ENCODE measurements at regions not wholly inside any gene's neighbourhood (a gene's known extent, or its start where the extent isn't known, plus 50 kb on each side); places are given as distances from the start of the nearest gene placed in this dataset.
"Not testable (repeated sequence)": the region's sequence is repeated elsewhere in the genome, so short reads cannot be mapped to it uniquely, and the experiment has no call there.

DNA sequence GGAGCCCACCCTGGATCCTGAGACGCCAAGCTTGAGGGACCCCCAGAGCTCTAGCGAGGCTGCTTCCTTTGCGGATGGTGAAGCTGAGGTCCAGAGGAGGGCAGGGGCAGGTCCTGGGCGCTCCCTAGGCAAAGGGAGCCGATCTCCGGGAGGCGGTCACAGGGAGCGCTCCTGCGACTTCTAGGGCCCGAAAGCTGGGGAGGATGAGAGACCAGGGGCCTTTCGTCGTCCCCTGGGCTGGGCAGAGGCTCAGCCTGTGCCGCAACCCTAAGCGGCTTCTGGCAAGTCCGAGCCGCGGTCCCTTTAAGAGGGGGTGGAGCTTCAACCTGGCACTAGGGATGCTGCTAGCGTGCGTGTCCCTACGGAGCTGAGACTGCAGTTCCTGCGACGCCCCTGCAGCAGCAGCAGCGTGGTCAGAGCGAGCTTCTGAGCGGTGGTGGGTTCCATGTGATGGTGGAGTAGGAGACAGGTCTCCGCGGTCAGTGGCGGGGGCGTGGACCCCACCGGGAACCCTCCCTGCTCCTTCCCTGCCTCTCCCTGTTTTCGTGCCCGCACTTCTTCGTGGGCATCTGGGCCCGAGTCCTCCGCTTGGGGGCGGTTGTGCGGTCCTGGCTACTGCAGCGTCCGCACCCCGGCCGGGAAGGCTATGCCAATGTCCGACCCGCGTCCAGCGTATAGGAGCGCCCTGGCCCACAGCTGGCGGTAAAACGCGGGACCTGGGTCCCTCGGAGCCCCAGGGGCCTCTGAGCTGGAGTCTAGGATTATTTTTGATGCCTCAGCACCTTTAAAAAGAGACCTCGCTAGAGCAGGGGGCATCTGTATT, 154.6 kb downstream of the CCDC74A start:
- TF ChIP-seq, protein P1, sequence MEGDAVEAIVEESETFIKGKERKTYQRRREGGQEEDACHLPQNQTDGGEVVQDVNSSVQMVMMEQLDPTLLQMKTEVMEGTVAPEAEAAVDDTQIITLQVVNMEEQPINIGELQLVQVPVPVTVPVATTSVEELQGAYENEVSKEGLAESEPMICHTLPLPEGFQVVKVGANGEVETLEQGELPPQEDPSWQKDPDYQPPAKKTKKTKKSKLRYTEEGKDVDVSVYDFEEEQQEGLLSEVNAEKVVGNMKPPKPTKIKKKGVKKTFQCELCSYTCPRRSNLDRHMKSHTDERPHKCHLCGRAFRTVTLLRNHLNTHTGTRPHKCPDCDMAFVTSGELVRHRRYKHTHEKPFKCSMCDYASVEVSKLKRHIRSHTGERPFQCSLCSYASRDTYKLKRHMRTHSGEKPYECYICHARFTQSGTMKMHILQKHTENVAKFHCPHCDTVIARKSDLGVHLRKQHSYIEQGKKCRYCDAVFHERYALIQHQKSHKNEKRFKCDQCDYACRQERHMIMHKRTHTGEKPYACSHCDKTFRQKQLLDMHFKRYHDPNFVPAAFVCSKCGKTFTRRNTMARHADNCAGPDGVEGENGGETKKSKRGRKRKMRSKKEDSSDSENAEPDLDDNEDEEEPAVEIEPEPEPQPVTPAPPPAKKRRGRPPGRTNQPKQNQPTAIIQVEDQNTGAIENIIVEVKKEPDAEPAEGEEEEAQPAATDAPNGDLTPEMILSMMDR (IDR thresholded peaks at IDR 0.05; ENCODE audit: unreplicated experiment) = no peak
- Mint-ChIP-seq H3K36me3 (ENCODE audit: low read depth, unreplicated experiment) (peaks cover 3% of the 10 kb centered on the region), H3K4me1 (ENCODE audit: unreplicated experiment) (peaks cover 6% of the 10 kb centered on the region), H3K9me3 (ENCODE audit: unreplicated experiment) (no peaks in the 10 kb centered on the region), H3K27ac (ENCODE audit: unreplicated experiment) (no peak overlapping the region), H3K4me3 (ENCODE audit: unreplicated experiment) (peak overlapping the region; percentile 91), H3K27me3 (ENCODE audit: unreplicated experiment) (peaks cover 3% of the 10 kb centered on the region)
- peak; percentile 65 for DNase-seq (ENCODE audit: low spot score)

DNA sequence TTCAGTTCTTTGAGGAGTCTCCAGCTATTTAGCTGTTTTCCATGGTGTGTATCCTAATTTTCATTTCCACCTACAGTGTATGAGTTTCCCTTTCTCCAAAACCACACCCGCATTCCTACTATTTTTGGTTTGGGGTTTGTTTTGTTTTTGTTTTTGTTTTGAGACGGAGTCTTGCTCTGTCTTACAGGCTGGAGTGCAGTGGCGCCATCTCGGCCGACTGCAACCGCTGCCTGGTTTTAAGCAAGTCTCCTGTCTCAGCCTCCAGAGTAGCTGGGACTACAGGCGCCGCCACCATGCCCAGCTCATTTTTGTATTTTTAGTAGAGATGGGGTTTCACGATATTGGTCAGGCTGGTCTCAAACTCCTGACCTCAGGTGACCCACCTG, 155.2 kb downstream of the CCDC74A start:
- H3K27ac Mint-ChIP-seq (ENCODE audit: unreplicated experiment); DNase-seq (ENCODE audit: low spot score); H3K4me1 Mint-ChIP-seq (ENCODE audit: unreplicated experiment); H3K27me3 Mint-ChIP-seq (ENCODE audit: unreplicated experiment); H3K36me3 Mint-ChIP-seq (ENCODE audit: low read depth, unreplicated experiment); H3K9me3 Mint-ChIP-seq (ENCODE audit: unreplicated experiment): not testable (repeated sequence)
- peak overlapping the region; percentile 91 for H3K4me3 Mint-ChIP-seq (ENCODE audit: unreplicated experiment)

DNA sequence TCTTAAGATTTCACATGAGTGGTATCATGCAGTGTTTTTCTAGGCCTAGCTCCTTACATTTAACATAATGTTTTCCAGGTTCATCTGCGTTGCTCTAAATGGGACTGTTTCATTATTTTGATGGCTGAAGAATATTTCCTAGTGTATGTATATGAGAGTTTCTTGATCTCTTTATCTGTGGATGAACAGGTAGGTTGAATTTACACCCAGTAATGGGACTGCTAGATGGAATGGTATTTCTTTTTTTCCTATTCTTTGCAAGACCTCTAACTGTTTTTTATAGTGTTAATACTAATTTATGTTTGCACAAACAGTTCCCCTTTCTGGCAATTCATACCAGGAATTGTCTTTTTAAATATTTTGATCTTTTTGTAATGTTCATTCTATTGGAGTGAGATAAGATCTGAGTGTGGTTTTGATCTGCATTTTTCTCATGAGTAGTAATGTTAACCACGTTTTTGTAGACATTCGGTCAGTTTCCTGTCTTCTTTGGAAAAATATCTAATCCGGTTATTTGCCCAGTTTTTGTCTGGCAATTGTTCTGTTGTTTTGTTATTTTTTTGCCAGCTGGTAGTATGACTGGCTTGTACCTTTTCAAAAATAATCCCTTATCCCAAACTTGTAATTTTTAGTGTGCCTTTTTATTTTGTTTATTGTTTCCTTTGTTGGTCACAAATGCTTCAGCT, 157.1 kb downstream of the CCDC74A start:
- H3K27me3 Mint-ChIP-seq (ENCODE audit: unreplicated experiment); H3K27ac Mint-ChIP-seq (ENCODE audit: unreplicated experiment); H3K4me3 Mint-ChIP-seq (ENCODE audit: unreplicated experiment); H3K9me3 Mint-ChIP-seq (ENCODE audit: unreplicated experiment); H3K4me1 Mint-ChIP-seq (ENCODE audit: unreplicated experiment); H3K36me3 Mint-ChIP-seq (ENCODE audit: low read depth, unreplicated experiment); DNase-seq (ENCODE audit: low spot score): not testable (repeated sequence)

DNA sequence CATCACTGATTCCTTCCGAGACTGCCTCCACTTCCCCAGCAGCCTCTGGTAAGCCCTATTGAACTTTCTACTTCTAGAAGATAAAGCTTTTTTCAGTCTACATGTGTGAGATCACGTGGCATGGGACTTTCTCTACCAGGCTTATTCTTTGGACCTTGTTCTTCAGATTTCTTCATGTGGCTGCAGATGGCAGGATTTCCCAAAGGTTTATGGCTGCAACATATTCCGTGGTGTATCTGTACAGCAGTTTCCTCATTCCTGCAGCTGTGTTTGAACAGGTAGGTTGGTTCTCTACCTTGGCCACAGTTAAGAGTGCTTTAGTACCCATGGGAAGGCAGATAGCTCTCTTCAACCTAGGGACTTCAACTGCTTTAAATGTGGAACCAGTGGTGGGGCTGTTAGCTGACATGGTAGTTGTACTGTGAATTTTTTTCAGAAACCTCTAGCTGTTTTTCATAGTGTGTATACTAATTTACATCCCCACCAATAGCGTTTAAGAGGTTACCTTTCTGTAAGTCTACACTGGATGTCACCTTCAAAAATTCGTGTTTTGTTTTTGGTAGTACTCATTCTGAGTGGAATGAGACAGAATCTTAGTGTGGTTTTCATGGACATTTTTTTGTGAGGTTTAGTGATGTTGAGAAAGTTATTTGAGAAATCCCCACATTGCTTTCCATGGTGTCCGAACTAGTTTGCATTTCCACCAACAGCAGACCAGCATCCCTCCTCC, 158.6 kb downstream of the CCDC74A start:
- H3K27ac Mint-ChIP-seq (ENCODE audit: unreplicated experiment) = not testable (repeated sequence)

DNA sequence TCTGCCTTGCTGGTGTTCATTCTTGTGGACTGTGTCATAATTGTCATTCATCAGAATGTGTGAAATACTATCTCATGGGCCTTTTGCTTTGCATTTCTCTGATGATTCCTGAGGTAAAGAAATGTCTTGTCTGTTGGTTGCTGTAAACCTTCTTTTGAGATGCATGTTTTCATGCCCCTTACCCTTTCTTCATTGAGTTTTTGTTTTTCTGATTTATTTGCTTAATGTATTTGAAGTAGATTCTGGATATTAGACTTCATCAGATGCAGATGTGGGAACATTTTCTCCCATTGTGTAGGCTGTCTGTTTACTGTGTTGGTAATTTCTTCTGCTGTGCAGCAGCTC, 159.2 kb downstream of the CCDC74A start:
- not testable (repeated sequence) for DNase-seq (ENCODE audit: low spot score); H3K9me3 Mint-ChIP-seq (ENCODE audit: unreplicated experiment); H3K4me3 Mint-ChIP-seq (ENCODE audit: unreplicated experiment); H3K4me1 Mint-ChIP-seq (ENCODE audit: unreplicated experiment); H3K27ac Mint-ChIP-seq (ENCODE audit: unreplicated experiment)
- H3K27me3 Mint-ChIP-seq (ENCODE audit: unreplicated experiment) = peaks cover 13% of the 10 kb centered on the region
- H3K36me3 Mint-ChIP-seq (ENCODE audit: low read depth, unreplicated experiment) = peaks cover 29% of the 10 kb centered on the region

More for the DNA sequence above, 158.6 kb downstream of the CCDC74A start:
- not testable (repeated sequence) for DNase-seq (ENCODE audit: low spot score); H3K4me1 Mint-ChIP-seq (ENCODE audit: unreplicated experiment); H3K9me3 Mint-ChIP-seq (ENCODE audit: unreplicated experiment); H3K4me3 Mint-ChIP-seq (ENCODE audit: unreplicated experiment)
- H3K27me3 Mint-ChIP-seq (ENCODE audit: unreplicated experiment) = peaks cover 13% of the 10 kb centered on the region
- H3K36me3 Mint-ChIP-seq (ENCODE audit: low read depth, unreplicated experiment) = peaks cover 24% of the 10 kb centered on the region

DNA sequence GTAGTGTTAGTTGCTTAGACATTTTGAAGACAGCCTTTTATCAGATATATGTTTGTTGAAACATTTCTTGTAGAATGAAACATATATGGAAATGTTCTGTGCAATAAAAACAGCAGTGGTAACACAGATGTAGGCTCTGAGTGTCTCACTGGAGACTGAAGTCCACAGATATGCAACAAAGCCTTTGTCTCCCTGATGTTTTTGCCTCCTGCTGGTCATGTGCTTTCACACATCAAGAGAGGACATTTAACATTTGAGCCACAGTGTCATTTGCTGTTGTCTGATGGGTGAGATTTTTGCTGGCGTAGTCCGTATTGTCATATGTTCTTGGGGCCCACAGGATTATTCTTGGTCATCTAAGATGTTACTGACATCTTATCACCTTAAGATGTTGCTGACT, 161.4 kb downstream of the CCDC74A start:
- H3K4me3 Mint-ChIP-seq (ENCODE audit: unreplicated experiment); H3K4me1 Mint-ChIP-seq (ENCODE audit: unreplicated experiment); H3K9me3 Mint-ChIP-seq (ENCODE audit: unreplicated experiment); DNase-seq (ENCODE audit: low spot score); H3K27ac Mint-ChIP-seq (ENCODE audit: unreplicated experiment): not testable (repeated sequence)
- peaks cover 13% of the 10 kb centered on the region for H3K27me3 Mint-ChIP-seq (ENCODE audit: unreplicated experiment)
- peaks cover 41% of the 10 kb centered on the region for H3K36me3 Mint-ChIP-seq (ENCODE audit: low read depth, unreplicated experiment)

DNA sequence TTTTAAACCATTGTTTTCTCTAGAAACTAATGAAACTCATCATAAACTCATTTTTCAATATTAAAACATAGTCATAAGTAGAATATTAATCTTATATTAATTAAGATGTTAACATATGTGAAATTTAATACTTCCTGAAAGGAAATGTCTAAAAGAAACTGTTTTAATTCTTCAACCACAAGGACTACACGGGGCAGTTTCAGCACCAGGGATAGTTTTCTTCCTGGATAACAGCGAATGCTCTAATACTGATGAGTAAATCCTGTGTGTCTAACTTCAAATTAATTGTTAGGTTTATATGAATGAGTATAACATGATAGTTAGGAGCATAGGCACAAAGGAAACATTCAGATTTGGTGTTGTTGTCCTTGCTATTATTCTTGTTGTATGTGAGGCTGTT, 183.6 kb downstream of the CCDC74A start:
- H3K27ac Mint-ChIP-seq (ENCODE audit: unreplicated experiment); H3K27me3 Mint-ChIP-seq (ENCODE audit: unreplicated experiment); DNase-seq (ENCODE audit: low spot score); H3K9me3 Mint-ChIP-seq (ENCODE audit: unreplicated experiment); H3K4me3 Mint-ChIP-seq (ENCODE audit: unreplicated experiment); H3K4me1 Mint-ChIP-seq (ENCODE audit: unreplicated experiment); H3K36me3 Mint-ChIP-seq (ENCODE audit: low read depth, unreplicated experiment): not testable (repeated sequence)

DNA sequence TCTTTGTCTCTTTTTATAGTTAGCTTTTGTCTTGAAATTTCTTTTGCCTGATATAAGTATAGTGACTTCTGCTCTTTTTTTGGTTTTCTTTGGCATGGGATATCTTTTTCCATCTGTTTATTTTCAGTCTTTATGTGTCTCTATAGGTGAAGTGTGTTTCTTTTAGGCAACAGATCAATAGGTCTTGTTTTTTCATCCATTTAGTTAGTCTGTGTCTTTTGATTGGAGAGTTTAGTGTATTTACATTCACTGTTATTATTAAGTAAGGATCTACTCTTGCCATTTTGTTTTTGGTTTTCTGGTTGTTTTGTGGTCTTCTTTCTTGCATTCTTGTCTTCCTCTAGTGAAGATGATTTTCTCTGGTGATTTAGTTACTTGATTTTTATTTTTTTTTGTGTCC, 190.2 kb downstream of the CCDC74A start:
- not testable (repeated sequence) for H3K4me3 Mint-ChIP-seq (ENCODE audit: unreplicated experiment); H3K36me3 Mint-ChIP-seq (ENCODE audit: low read depth, unreplicated experiment); H3K9me3 Mint-ChIP-seq (ENCODE audit: unreplicated experiment); DNase-seq (ENCODE audit: low spot score); H3K27ac Mint-ChIP-seq (ENCODE audit: unreplicated experiment); H3K4me1 Mint-ChIP-seq (ENCODE audit: unreplicated experiment); H3K27me3 Mint-ChIP-seq (ENCODE audit: unreplicated experiment)

DNA sequence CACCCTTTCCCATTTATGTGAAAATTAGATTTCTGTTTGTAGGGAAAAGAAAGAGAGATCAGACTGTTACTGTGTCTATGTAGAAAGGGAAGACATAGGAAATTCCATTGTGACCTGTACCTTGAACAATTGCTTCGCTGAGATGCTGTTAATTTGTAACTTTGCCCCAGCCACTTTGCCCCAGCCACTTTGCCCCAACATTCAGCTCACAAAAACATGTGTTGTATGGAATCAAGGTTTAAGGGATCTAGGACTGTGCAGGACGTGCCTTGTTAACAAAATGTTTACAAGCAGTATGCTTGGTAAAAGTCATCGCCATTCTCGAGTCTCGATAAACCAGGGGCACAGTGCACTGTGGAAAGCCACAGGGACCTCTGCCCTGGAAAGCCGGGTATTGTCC, 193.5 kb downstream of the CCDC74A start:
- not testable (repeated sequence) for H3K36me3 Mint-ChIP-seq (ENCODE audit: low read depth, unreplicated experiment); H3K9me3 Mint-ChIP-seq (ENCODE audit: unreplicated experiment)

DNA sequence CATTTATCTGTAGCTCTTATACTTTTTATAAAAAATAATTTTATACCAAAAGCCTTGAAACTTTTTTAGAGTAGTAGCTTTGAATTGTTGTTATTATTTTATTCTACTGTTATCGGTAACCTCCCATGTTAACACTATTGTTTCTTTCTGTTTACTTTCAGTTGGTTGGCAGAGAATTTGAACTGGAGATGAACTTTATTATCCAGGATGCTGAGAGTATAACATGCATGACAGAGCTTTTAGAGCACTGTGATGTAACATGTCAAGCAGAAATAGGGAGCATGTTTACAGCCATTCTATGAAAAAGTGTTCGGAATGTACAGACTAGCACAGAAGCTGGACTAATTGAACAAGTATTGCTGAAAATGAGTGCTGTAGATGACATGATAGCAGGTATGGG, 194.6 kb downstream of the CCDC74A start:
- not testable (repeated sequence) for H3K4me1 Mint-ChIP-seq (ENCODE audit: unreplicated experiment); DNase-seq (ENCODE audit: low spot score); H3K4me3 Mint-ChIP-seq (ENCODE audit: unreplicated experiment); H3K27me3 Mint-ChIP-seq (ENCODE audit: unreplicated experiment); H3K36me3 Mint-ChIP-seq (ENCODE audit: low read depth, unreplicated experiment); H3K27ac Mint-ChIP-seq (ENCODE audit: unreplicated experiment); H3K9me3 Mint-ChIP-seq (ENCODE audit: unreplicated experiment)

More for the DNA sequence above, 193.5 kb downstream of the CCDC74A start:
- H3K4me1 Mint-ChIP-seq (ENCODE audit: unreplicated experiment); DNase-seq (ENCODE audit: low spot score); H3K4me3 Mint-ChIP-seq (ENCODE audit: unreplicated experiment); H3K27ac Mint-ChIP-seq (ENCODE audit: unreplicated experiment); H3K27me3 Mint-ChIP-seq (ENCODE audit: unreplicated experiment): not testable (repeated sequence)
